Endometrial microvascular endothelial cells (primary cell): ENCODE measurements at regions not wholly inside any gene's neighbourhood (a gene's known extent, or its start where the extent isn't known, plus 50 kb on each side); places are given as distances from the start of the nearest gene placed in this dataset.

Experiments used
- in situ Hi-C: cut with HindIII; loops from 2 replicates; pipeline ENCODE4 v1.10.0; 2017; ENCODE audit warnings: low sequenced_read_pairs, low pct_unique_long_range_greater_than_20kb; ENCODE audit errors: inconsistent ontology term

DNA sequence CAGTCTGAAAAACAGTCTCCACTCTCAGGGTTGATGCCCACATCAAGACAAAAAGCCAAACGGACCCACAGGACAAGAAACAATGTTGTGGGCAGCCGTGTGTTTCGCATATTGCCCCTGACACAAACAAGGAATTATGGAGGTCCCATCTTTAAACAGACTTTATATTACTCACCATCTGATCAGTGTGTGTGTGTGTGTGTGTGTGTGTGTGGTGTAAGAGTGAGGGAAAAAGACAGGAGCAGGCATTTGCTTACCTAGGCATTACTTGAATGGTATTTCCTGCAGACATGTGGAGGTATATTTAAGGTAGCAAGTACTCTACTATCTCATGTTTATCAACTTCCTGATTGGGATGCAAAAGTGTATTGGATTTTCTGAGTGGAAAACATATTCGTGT, 136.3 kb downstream of the TMCO5A start:
- in situ Hi-C loops: no loop called here

- in situ Hi-C loops: no loop called here
These were observed 137.0 kb downstream of the TMCO5A start for GRCh38 chr15:38071211-38071972.

- in situ Hi-C loops: no loop called here
These were observed 137.5 kb downstream of the TMCO5A start for GRCh38 chr15:38072007-38072347.

GRCh38 chr15:38072348-38073177, 138.1 kb downstream of the TMCO5A start:
- in situ Hi-C loops: no loop called here

DNA sequence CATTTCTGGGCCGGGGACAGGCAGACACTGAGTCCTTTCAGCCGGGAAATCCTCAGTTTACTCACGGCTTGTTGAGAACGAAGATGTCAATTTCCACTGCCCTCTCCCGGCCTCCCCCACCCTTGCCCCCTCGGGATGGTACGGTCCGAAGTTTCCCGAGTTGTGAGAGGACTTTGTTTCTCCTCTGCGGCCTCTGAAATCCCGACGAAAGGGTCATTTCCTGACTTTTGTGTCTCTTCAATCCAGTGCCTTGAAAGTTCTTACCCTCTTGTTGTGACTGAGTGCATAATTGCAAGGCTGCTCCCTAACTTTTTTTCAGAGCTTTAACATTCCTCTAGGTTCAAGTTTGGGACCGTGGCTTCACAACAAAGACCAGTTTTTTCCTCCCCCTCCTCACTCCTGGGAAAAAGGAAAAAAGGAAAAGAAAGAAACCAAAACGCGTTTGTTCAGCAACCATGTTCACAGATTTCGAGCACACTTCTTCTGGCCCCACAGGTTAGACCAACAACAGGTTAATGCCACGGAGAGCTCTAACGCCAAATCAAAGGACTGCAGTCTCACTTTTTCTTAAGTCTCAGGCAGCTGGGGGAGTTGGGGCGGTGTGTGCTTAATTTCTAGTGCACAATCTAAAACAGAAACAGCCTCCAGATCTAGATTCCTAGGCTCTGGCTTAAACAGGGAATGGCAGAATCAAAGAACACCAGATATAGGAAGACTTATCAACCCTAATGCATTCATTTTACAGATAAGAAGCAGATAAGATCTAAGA, 138.9 kb downstream of the TMCO5A start:
- in situ Hi-C loops: no loop called here

- in situ Hi-C loops: no loop called here
These were observed 139.6 kb downstream of the TMCO5A start for GRCh38 chr15:38074029-38074428.

GRCh38 chr15:38075466-38075865, 141.0 kb downstream of the TMCO5A start:
- in situ Hi-C loops: no loop called here

DNA sequence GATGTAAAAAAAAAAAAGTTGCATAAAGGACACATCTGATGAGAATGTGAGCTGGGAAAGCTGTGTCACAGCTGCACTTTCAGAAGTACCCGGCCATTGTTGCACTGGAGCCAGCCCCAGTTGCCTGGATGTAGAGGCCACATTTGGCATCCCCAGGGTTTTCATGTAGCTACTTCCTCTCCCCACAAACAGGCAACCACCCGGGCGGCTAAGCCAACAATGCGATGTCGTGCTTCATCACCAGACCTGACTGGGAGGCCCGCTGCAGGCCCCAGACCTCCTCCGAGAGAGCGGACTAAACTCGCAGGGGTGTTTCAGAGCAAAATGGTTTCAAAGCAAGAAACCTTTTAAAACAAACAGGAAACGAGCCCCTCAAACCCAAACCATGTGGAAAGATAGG, 142.3 kb downstream of the TMCO5A start:
- in situ Hi-C loops: no loop called here

GRCh38 chr15:38079236-38079635, 144.8 kb downstream of the TMCO5A start:
- in situ Hi-C loops: no loop called here

DNA sequence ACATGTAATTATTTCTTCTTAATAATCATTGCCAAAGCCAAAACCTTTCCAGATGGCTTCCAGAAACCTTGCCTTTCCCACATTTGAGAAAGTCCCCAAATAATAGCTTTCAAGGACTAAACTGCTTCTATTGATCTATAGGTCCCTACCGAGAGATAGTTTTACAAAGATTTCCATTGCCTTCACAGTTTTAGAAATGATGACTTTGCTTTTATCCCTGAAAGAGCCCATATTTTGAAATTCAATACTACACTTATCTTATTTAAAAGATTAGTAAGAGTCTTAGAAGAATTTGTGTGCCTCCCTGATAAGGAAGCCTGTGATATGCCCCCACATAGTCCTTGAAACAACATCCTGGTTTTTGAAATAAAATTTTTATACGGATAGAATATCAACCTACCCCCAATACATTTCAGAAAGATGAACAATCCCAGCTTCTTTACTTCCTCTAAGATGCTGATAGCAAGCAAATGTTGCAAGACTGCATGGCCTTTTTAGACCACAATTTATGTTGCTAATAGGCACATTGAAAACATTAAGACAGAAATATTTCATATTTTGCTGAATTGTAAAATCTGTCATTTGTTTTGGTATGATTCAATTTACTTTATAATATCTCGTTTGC, 146.3 kb downstream of the TMCO5A start:
- in situ Hi-C loops: no loop called here

- in situ Hi-C loops: no loop called here
These were observed 149.8 kb downstream of the TMCO5A start for GRCh38 chr15:38084289-38084688.

DNA sequence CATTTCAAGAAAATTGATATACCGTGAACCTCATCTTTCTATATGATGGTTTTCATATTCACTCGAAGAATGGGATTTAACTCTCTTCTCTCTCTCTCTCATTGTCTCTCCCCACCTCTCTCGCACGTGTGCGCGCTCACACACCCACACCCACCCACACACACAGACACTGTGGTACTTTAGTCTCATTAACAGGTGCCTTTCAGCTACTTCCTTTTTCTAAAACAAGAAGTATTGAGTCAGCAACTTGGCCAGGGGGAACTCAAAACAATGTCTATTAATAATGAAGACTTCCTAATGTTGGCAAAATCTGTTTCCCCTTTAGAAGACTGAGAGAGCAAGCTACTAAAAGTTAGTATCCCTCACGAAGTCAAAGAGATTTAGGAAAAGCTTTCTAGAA, 150.7 kb downstream of the TMCO5A start:
- in situ Hi-C loops: no loop called here

DNA sequence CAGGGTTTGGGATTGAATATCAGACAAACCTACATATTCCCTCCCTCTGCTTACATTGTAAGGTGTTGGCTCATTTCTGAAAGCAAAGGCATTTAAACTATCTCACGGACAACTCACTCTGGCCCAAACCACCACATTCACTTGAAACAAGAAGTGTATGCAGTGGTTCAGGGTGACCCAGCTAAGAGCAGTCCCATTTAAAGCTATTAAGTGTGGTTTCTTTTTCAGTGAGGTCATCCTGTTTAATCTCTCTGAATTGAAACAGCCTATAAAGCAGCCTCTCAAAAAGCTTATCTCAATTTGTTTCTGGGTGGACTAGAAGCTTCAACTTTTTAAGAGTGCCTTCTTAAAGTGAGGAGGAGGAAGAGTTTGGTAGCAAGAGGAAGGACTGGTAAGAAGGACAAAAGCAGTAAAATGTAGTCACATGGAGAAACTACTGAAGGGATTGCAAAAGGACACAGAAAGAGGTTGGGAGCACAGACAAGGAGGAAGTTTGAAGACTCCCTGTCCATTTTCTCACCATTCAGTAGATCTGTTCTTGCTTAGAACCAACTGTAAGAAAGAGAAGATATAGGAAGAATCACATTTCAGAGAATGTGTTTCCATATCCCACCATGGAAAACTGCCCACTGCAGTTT, 151.6 kb downstream of the TMCO5A start:
- in situ Hi-C loops: no loop called here

DNA sequence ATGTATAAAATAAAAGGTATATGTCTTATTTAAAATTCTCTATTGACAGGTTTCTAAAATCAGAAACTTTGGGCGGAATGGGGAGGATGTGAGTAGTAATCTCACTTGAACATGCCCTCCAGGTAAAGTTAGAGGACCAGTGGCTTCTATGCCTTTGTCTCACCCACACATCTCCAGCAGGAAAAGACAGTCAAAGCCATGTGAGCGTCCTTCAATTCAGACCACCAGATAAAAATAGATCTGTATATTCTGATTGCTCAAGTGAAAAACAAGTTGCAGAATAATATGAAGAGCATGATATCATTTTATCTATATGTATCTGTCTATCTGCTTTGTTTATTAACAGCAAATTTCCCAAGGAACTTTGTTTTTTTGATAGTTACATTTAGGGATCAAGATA, 152.2 kb downstream of the TMCO5A start:
- in situ Hi-C loops: no loop called here

GRCh38 chr15:38088971-38089370, 154.5 kb downstream of the TMCO5A start:
- in situ Hi-C loops: no loop called here

DNA sequence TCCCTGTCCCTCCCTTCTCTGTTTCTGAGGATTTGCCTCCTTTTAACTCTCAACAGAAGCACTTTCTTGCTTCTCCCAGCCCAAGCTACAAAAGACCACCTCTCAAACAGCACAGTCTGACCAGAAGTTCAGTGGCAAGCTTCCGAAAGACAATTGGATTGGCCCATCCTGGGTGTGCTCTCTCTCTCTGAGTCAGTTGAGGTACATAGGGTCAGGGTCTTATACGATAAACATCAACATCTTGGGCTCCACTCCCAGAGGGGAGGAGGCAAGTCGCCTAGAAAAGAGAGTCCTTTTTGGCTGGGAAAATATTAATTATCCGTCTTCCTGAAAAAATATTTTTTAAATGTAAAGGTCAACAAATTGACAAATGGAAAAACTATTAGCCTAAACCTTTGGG, 155.8 kb downstream of the TMCO5A start:
- in situ Hi-C loops: no loop called here

DNA sequence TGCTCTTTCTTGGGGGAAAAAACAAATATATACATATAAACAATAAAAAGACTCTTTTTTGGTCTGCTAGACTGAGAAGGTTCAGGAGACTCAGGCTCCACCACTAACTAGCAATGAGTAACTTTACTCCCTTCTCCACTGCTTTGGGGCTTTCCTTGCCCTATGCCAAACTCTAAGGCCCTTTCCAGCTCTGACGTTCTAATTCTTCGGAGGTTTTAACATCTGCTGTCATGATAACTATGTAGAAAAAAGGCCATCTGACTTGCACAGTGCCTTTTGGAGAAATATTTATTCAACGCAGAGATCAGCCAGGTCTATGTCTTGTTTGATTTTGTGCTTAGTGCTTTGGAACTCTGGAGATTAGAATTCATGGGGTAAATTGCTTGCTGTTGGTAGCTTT, 156.2 kb downstream of the TMCO5A start:
- in situ Hi-C loops: no loop called here

DNA sequence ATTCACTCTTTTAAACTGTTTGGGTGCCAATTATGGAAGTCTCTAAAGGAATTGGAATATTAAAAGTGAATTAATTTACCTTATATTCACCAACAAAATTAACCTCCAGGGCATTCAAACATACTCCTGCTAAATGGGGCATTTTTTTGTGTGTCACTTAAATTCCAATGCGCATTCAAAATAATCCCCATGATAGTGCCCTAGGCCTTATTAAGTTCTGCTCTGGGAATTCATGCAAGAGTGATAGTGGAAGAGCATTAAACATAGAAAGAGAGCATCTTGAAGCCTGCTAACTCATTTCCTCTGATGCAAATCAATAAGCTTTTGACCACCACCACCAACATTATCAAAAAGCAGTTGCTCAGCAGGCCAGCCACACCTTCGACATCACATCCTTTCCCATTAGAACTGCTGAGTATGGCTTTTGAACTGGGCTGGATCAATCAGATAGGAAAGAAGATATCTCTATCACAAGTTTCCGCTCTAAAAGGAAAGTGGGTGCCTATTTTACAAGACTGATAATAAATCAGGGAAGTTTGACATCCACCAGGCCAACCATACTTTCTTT, 156.7 kb downstream of the TMCO5A start:
- in situ Hi-C loops: no loop called here

DNA sequence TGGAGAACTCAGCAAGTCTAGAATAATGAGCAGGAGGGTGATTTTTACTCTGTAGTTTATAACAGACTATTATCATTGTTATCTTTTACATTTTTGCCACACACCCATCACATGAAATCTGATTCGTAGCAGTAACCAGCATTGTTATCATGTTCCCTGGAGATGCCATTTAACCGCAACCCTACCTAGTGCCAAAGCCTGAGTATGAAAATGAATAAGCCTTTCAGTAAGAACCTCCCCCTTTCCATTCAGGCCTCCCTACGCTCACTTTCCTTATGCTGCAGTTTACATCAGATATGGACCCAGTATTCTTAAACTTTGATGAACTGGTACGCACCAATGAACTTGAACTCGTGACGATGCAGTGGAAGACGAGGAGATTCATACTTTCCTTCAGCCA, 158.7 kb upstream of the SPRED1 start:
- in situ Hi-C loops: no loop called here
